ENCODE measurements at regions not wholly inside any gene's neighbourhood (a gene's known extent, or its start where the extent isn't known, plus 50 kb on each side); places are given as distances from the start of the nearest gene placed in this dataset.

GRCh38 chr6:150689900-150690590, 90.4 kb downstream of the PLEKHG1 start:
- TF ChIP-seq TAF1 (IDR thresholded peaks at IDR 0.05; ENCODE audit: low read depth) (no peak), EP300 (IDR thresholded peaks at IDR 0.05; ENCODE audit: borderline replicate concordance) (no peak), MAX (IDR thresholded peaks at IDR 0.05) (no peak), USF1 (IDR thresholded peaks at IDR 0.05) (no peak), FOXM1 (IDR thresholded peaks at IDR 0.05; ENCODE audit: borderline replicate concordance, low read depth) (no peak), TCF12 (IDR thresholded peaks at IDR 0.05; ENCODE audit: low read depth) (no peak), NFIC (IDR thresholded peaks at IDR 0.05) (no peak), YY1 (IDR thresholded peaks at IDR 0.05; ENCODE audit: low read depth) (no peak), CREB1 (IDR thresholded peaks at IDR 0.05; ENCODE audit: low read depth) (no peak), TEAD4 (IDR thresholded peaks at IDR 0.05) (no peak), EGR1 (IDR thresholded peaks at IDR 0.05) (no peak), CEBPB (IDR thresholded peaks at IDR 0.05) (no peak)
- TF ChIP-seq, protein P1, sequence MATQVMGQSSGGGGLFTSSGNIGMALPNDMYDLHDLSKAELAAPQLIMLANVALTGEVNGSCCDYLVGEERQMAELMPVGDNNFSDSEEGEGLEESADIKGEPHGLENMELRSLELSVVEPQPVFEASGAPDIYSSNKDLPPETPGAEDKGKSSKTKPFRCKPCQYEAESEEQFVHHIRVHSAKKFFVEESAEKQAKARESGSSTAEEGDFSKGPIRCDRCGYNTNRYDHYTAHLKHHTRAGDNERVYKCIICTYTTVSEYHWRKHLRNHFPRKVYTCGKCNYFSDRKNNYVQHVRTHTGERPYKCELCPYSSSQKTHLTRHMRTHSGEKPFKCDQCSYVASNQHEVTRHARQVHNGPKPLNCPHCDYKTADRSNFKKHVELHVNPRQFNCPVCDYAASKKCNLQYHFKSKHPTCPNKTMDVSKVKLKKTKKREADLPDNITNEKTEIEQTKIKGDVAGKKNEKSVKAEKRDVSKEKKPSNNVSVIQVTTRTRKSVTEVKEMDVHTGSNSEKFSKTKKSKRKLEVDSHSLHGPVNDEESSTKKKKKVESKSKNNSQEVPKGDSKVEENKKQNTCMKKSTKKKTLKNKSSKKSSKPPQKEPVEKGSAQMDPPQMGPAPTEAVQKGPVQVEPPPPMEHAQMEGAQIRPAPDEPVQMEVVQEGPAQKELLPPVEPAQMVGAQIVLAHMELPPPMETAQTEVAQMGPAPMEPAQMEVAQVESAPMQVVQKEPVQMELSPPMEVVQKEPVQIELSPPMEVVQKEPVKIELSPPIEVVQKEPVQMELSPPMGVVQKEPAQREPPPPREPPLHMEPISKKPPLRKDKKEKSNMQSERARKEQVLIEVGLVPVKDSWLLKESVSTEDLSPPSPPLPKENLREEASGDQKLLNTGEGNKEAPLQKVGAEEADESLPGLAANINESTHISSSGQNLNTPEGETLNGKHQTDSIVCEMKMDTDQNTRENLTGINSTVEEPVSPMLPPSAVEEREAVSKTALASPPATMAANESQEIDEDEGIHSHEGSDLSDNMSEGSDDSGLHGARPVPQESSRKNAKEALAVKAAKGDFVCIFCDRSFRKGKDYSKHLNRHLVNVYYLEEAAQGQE (IDR thresholded peaks at IDR 0.05; ENCODE audit: low read depth): no peak
